Heart left ventricle (tissue), 13 donors: ENCODE measurements at regions not wholly inside any gene's neighbourhood (a gene's known extent, or its start where the extent isn't known, plus 50 kb on each side); places are given as distances from the start of the nearest gene placed in this dataset.

Experiments
- CTCF ChIP-seq, 12 donors: fragments of 200-600 bp; sonication (generic) in 4 of 12; IDR thresholded peaks; one replicate each; pipeline versions ENCODE4 v1.5.0 to v1.8.0; 2018 to 2022; ENCODE audit warnings: antibody characterized with exemption in 12 of 12, mild to moderate bottlenecking in 5 of 12
- POLR2A ChIP-seq, 2 donors: fragments of 450-650 bp; IDR thresholded peaks; one replicate each; pipeline ENCODE4 v1.6.1; 2017; ENCODE audit warnings: antibody characterized with exemption in 2 of 2, mild to moderate bottlenecking in 2 of 2, moderate library complexity in 2 of 2
- donor health status: ischemic (EF 13 %, LVEDD 7.1; RV severe dilation, severe dysfunction).
- donor health status: DM: no; HTN: yes; CAD: no.
- donor health status: DM: no; HTN: no; CAD: no.
- donor health status: ischemic (EF 25% LVEDD 6.9; RV normal size, moderate dysfunction).
- donor health status: ischemic (EF 25% LVEDD 5.7; RV mildly dilated, moderate dysfunction).
- donor health status: ischemic (EF 35%, LVEDD 5.7; RV mildly dilated, moderate dysfunction).
- donor health status: nonischemic (EF 11% LVEDD 7.7; RV severe dilation, severe dysfunction).
- donor health status: DM: yes; HTN: yes; CAD: no.
- donor health status: PGD.
- donor health status: ischemic (EF 29% LVEDD 5.4; RV normal size, mild dysfunction).
- donor health status: nonischemic (EF 23%, LVEDD 6.1; RV moderate dilation, normal function).

GRCh38 chr10:117914334-117914733 lies 132.4 kb downstream of the RAB11FIP2 start:
- TF ChIP-seq CTCF (IDR thresholded peaks at IDR 0.05) (no peak), POLR2A (IDR thresholded peaks at IDR 0.05) (no peak)
